ENCODE measurements at regions not wholly inside any gene's neighbourhood (a gene's known extent, or its start where the extent isn't known, plus 50 kb on each side); places are given as distances from the start of the nearest gene placed in this dataset.
A peak's percentile ranks its signal among the peaks of the same experiment; 100 is the strongest.

DNA sequence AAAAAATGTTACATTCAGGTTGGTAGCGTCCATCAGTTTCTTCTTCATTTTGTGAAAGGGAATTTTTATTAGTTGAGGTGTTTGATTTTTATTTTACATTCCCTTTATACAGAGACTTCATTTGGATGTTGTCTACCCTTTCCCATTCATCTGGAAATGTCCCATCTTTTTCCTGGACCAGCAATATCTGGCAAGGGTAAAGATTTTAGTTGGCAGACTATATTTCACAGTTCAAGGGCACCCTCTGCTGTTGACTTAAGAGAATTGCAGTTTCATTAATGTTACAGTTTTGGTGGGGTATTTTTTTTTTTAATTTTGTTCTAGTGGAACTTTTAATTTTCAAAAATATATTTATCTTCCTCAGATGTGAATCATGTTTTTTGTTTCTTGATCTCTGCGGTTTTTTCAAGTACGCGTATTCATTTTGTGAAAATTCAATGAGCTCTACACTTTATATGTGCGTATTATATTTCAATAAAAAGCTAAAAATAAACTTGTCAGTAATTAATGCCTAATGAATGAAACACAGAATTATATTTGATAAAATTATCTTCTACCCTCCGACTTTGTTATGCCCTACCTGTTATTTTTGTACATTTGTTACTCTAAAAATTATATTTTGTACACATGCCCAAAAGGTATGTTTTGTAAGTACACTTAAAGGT is 97.9 kb upstream of the KLF14 start:
- peaks cover 0 to 3% (median 0%) of the 10 kb centered on the region in 4 experiments for H3K27me3 ChIP-seq (replicated peaks in 1 of 4; ENCODE audit: control extremely low read depth in 1 of 4, control insufficient read depth in 3 of 4, insufficient read depth in 4 of 4, low read length in 3 of 4)
- Mint-ChIP-seq H3K27me3 (peaks cover 7% of the 10 kb centered on the region), H3K4me1 (no peaks in the 10 kb centered on the region), H3K4me3 (no peak overlapping the region), H3K9me3 (ENCODE audit: insufficient read depth) (peaks cover 3% of the 10 kb centered on the region), H3K27ac (no peak overlapping the region)
- DNase-seq, result peak; percentile 58
- no peaks in the 10 kb centered on the region for H4K20me1 ChIP-seq (ENCODE audit: control insufficient read depth, insufficient read depth, low read length, poor library complexity, severe bottlenecking)
- no peak for TF ChIP-seq EZH2 (IDR thresholded peaks at IDR 0.05; ENCODE audit: borderline replicate concordance, insufficient read depth, low read depth, low read length, poor library complexity, severe bottlenecking)
- TF ChIP-seq, protein P1, sequence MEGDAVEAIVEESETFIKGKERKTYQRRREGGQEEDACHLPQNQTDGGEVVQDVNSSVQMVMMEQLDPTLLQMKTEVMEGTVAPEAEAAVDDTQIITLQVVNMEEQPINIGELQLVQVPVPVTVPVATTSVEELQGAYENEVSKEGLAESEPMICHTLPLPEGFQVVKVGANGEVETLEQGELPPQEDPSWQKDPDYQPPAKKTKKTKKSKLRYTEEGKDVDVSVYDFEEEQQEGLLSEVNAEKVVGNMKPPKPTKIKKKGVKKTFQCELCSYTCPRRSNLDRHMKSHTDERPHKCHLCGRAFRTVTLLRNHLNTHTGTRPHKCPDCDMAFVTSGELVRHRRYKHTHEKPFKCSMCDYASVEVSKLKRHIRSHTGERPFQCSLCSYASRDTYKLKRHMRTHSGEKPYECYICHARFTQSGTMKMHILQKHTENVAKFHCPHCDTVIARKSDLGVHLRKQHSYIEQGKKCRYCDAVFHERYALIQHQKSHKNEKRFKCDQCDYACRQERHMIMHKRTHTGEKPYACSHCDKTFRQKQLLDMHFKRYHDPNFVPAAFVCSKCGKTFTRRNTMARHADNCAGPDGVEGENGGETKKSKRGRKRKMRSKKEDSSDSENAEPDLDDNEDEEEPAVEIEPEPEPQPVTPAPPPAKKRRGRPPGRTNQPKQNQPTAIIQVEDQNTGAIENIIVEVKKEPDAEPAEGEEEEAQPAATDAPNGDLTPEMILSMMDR (IDR thresholded peaks at IDR 0.05), result peak; percentile 94
- H3K4me2 ChIP-seq (replicated peaks; ENCODE audit: low read depth, low read length, poor library complexity, severe bottlenecking), result no peak overlapping the region
- WGBS (ENCODE audit: insufficient coverage), result no CpG with 5 or more reads among the region's 6 CpGs
- no peak for ATAC-seq (ENCODE audit: low read depth)
- H3K4me1 ChIP-seq (ENCODE audit: control insufficient read depth in 2 of 2, insufficient read depth in 2 of 2, low read length in 2 of 2), result no peaks in the 10 kb centered on the region
- POLR2A ChIA-PET, result no interaction called here
- H3K4me3 ChIP-seq (ENCODE audit: control extremely low read depth in 1 of 5, extremely low read depth in 1 of 5, insufficient read depth in 1 of 5, low read depth in 2 of 5, low read length in 4 of 5), result no peak overlapping the region
- H3K36me3 ChIP-seq (replicated peaks in 1 of 2; ENCODE audit: control extremely low read depth in 1 of 2, control insufficient read depth in 1 of 2, extremely low read depth in 1 of 2, insufficient read depth in 2 of 2, low read length in 1 of 2), result no peaks in the 10 kb centered on the region
- peaks cover 0 to 13% (median 7%) of the 10 kb centered on the region in 3 donors for H3K9me3 ChIP-seq (ENCODE audit: control extremely low read depth in 1 of 3, control insufficient read depth in 2 of 3, insufficient read depth in 1 of 3, low read length in 2 of 3)
- no peak overlapping the region for H3K9ac ChIP-seq (ENCODE audit: low read length)
- intact Hi-C loops (cut with micrococcal nuclease), result loop anchor here (1.0 to 2.0 kb wide), 2 partner anchors 589 to 769 kb away; no protein-coding TSS in a partner anchor
- H3K79me2 ChIP-seq (ENCODE audit: control insufficient read depth, insufficient read depth, low read length), result no peaks in the 10 kb centered on the region
- H3K27ac ChIP-seq (ENCODE audit: low read length in 2 of 2), result no peak overlapping the region
- CTCF ChIA-PET, result interaction anchor here (0.6 to 3.6 kb wide), 11 partner anchors 9 to 1429 kb away, joined by 3 to 24 read pairs (median 4); no protein-coding TSS in a partner anchor
- H2AFZ ChIP-seq (ENCODE audit: insufficient read depth, low read depth, low read length, poor library complexity, severe bottlenecking), result no peak overlapping the region

DNA sequence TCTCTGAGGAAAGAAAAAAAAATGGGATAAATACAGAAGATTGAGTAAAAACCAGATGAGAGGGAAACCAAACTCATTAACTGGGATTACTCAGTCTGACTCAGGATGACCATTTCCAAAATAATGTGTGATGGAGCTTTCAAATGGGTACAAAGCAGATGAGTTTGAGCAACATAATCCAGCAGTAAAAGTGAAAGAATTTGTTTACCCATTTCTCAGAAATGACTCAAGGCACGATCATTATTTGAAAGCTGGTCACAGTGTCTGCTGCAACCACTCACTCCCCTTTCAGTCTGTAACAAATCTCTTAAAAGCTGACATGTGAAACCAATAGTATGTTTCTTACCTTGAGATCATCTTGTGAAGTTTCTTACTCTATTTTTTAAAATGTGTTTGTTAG is 104.7 kb upstream of the KLF14 start:
- no peaks in the 10 kb centered on the region for H3K36me3 ChIP-seq (replicated peaks in 1 of 2; ENCODE audit: control extremely low read depth in 1 of 2, control insufficient read depth in 1 of 2, extremely low read depth in 1 of 2, insufficient read depth in 2 of 2, low read length in 1 of 2)
- no peaks in the 10 kb centered on the region for H4K20me1 ChIP-seq (ENCODE audit: control insufficient read depth, insufficient read depth, low read length, poor library complexity, severe bottlenecking)
- H3K27me3 Mint-ChIP-seq, result peaks cover 10% of the 10 kb centered on the region
- ChIA-PET POLR2A (no interaction called here), CTCF (interaction anchor here (0.7 kb wide), 1 partner anchor 12 kb away, joined by 3 read pairs; no protein-coding TSS in a partner anchor)
- no peak overlapping the region for H2AFZ ChIP-seq (ENCODE audit: insufficient read depth, low read depth, low read length, poor library complexity, severe bottlenecking)
- peaks cover 20% of the 10 kb centered on the region for H3K4me1 Mint-ChIP-seq
- DNase-seq (no peak), ATAC-seq (ENCODE audit: low read depth) (no peak)
- H3K27ac ChIP-seq (ENCODE audit: low read length in 2 of 2), result no peak overlapping the region
- H3K4me3 ChIP-seq (ENCODE audit: control extremely low read depth in 1 of 5, extremely low read depth in 1 of 5, insufficient read depth in 1 of 5, low read depth in 2 of 5, low read length in 4 of 5), result no peak overlapping the region
- WGBS (ENCODE audit: insufficient coverage), result 71% methylated on average over 1 of the region's 1 CpG
- H3K4me1 ChIP-seq (ENCODE audit: control insufficient read depth in 2 of 2, insufficient read depth in 2 of 2, low read length in 2 of 2), result peaks cover 12 to 13% of the 10 kb centered on the region in 2 donors
- no peak overlapping the region for H3K4me3 Mint-ChIP-seq
- no peak overlapping the region for H3K4me2 ChIP-seq (replicated peaks; ENCODE audit: low read depth, low read length, poor library complexity, severe bottlenecking)
- no peak overlapping the region for H3K9ac ChIP-seq (ENCODE audit: low read length)
- H3K27ac Mint-ChIP-seq, result no peak overlapping the region
- H3K79me2 ChIP-seq (ENCODE audit: control insufficient read depth, insufficient read depth, low read length), result no peaks in the 10 kb centered on the region
- peaks cover 0 to 10% (median 0%) of the 10 kb centered on the region in 3 donors for H3K9me3 ChIP-seq (ENCODE audit: control extremely low read depth in 1 of 3, control insufficient read depth in 2 of 3, insufficient read depth in 1 of 3, low read length in 2 of 3)
- TF ChIP-seq, protein P1 (IDR thresholded peaks at IDR 0.05), result no peak
- TF ChIP-seq EZH2 (IDR thresholded peaks at IDR 0.05; ENCODE audit: borderline replicate concordance, insufficient read depth, low read depth, low read length, poor library complexity, severe bottlenecking), result no peak
- intact Hi-C loops (cut with micrococcal nuclease), result no loop called here
- no peaks in the 10 kb centered on the region for H3K9me3 Mint-ChIP-seq (ENCODE audit: insufficient read depth)
- H3K27me3 ChIP-seq (replicated peaks in 1 of 4; ENCODE audit: control extremely low read depth in 1 of 4, control insufficient read depth in 3 of 4, insufficient read depth in 4 of 4, low read length in 3 of 4), result no peaks in the 10 kb centered on the region

Measured in B cell (primary cell).